K562 (cell line): ENCODE measurements at regions not wholly inside any gene's neighbourhood (a gene's known extent, or its start where the extent isn't known, plus 50 kb on each side); places are given as distances from the start of the nearest gene placed in this dataset.

Source experiments
- ATAC-seq: fragments of 200-7000 bp; cut with Tn5 transposase; 3 replicates; pipeline ENCODE4 v1.9.1; 2020; ENCODE audit warnings: moderate library complexity
- BruUV-seq: library from RNA; stranded (reverse); fragments of 400-500 nt; replicated peaks from 2 replicates; lab custom pipeline; 2021; lab: Mats Ljungman, UMichigan
- CTCF ChIA-PET: fragments of 300-600 bp; formaldehyde crosslinking; extraction: SDS; loops from one replicate; lab custom pipeline; 2021; ENCODE audit warnings: low intra/inter-chr PET ratio; lab: Yijun Ruan, JAX
- POLR2A ChIA-PET: fragments of 300-600, 350-650 bp; sonication (Branson Sonifier 250); formaldehyde crosslinking; extraction: SDS; loops from one replicate; lab custom pipeline; 2021; ENCODE audit warnings: antibody characterized with exemption, inconsistent platforms; lab: Yijun Ruan, JAX
- DNase-seq, 4 experiments: peaks; one replicate each; pipeline versions ENCODE4 v3.0.0 to v3.0.0-alpha.2; 2011 to 2018; ENCODE audit warnings: low spot score in 3 of 4, mixed read lengths in 3 of 4; ENCODE audit errors: extremely low read depth in 1 of 4
- FAIRE-seq: peaks from 2 replicates; lab custom pipeline; 2011; peaks lifted over from hg19 to GRCh38; lab: Jason Lieb, UNC
- H2AFZ ChIP-seq: 2 replicates; pipeline ENCODE4 v1.6.0; 2011; ENCODE audit warnings: low read depth, low read length, control low read depth, inconsistent platforms
- H3K27ac ChIP-seq: fragments of 200-600 bp; 3 replicates; pipeline ENCODE4 v1.8.0; 2011; ENCODE audit warnings: low read depth, mild to moderate bottlenecking, control low read depth, inconsistent platforms, low read length, moderate library complexity, mixed read lengths; ENCODE audit errors: extremely low read depth
- H3K27me3 ChIP-seq, 2 experiments: fragments of 300-600 bp in 1 of 2; 2 replicates in 1 of 2; 3 replicates in 1 of 2; pipeline versions ENCODE4 v1.6.0 to v1.8.0; 2011; ENCODE audit warnings: inconsistent platforms in 2 of 2, low read length in 2 of 2, mild to moderate bottlenecking in 1 of 2, mixed read lengths in 1 of 2, moderate library complexity in 1 of 2; ENCODE audit not compliant: control insufficient read depth in 2 of 2, insufficient read depth in 2 of 2
- H3K36me3 ChIP-seq: fragments of 300-600 bp; 3 replicates; pipeline ENCODE4 v1.8.0; 2011; ENCODE audit warnings: mild to moderate bottlenecking, low read length, inconsistent platforms; ENCODE audit not compliant: control insufficient read depth, insufficient read depth
- H3K4me1 ChIP-seq, 2 experiments: fragments of 200-600 bp in 1 of 2; replicated peaks in 1 of 2; 2 replicates in 1 of 2; 3 replicates in 1 of 2; pipeline versions ENCODE4 v1.5.1 to v1.8.0; 2011; ENCODE audit warnings: inconsistent platforms in 2 of 2, low read length in 2 of 2, mild to moderate bottlenecking in 1 of 2, mixed read lengths in 1 of 2, moderate library complexity in 1 of 2; ENCODE audit not compliant: control insufficient read depth in 2 of 2, insufficient read depth in 2 of 2
- H3K4me2 ChIP-seq: 2 replicates; pipeline ENCODE4 v1.6.1; 2011; ENCODE audit warnings: low read length, control low read depth, inconsistent platforms, mixed read lengths; ENCODE audit not compliant: insufficient read depth
- H3K4me3 ChIP-seq: fragments of 200-600 bp; sonication (generic), shearing (Covaris generic); 2 replicates; pipeline ENCODE4 v1.5.1; 2016; ENCODE audit warnings: control low read depth, inconsistent platforms
- H3K79me2 ChIP-seq: fragments of 200-600 bp; 3 replicates; pipeline ENCODE4 v1.8.0; 2011; ENCODE audit warnings: low read length, inconsistent platforms; ENCODE audit not compliant: control insufficient read depth, insufficient read depth
- H3K9ac ChIP-seq, 2 experiments: 2 replicates each; pipeline versions ENCODE4 v1.6.0 to v1.6.1; 2011; ENCODE audit warnings: low read depth in 2 of 2, low read length in 2 of 2, control low read depth in 1 of 2, inconsistent platforms in 1 of 2, mild to moderate bottlenecking in 1 of 2, mixed read lengths in 1 of 2; ENCODE audit not compliant: insufficient read depth in 1 of 2
- H3K9me1 ChIP-seq: one replicate; pipeline ENCODE4 v1.6.0; 2011; ENCODE audit warnings: inconsistent platforms, mild to moderate bottlenecking, low read length, moderate library complexity; ENCODE audit not compliant: control insufficient read depth, insufficient read depth
- H3K9me3 ChIP-seq: replicated peaks from 2 replicates; pipeline ENCODE4 v1.5.1; 2011; ENCODE audit warnings: low read depth, low read length, inconsistent platforms; ENCODE audit not compliant: control insufficient read depth, insufficient read depth
- H4K20me1 ChIP-seq: replicated peaks from 2 replicates; pipeline ENCODE4 v1.6.1; 2011; ENCODE audit warnings: low read length, inconsistent platforms, mixed read lengths; ENCODE audit not compliant: control insufficient read depth, insufficient read depth
- C11orf30 ChIP-seq: fragments of 450-650 bp; IDR thresholded peaks from 2 replicates; pipeline ENCODE4 v1.6.1; 2016; ENCODE audit warnings: low read depth, mild to moderate bottlenecking
- KLF13 ChIP-seq: fragments of 450-650 bp; IDR thresholded peaks from 2 replicates; pipeline ENCODE4 v1.6.1; 2016; ENCODE audit warnings: missing genetic modification characterization, low read depth, mild to moderate bottlenecking, missing compliant biosample characterization, moderate library complexity, borderline replicate concordance
- LARP7 ChIP-seq: fragments of 450-650 bp; IDR thresholded peaks from 2 replicates; pipeline ENCODE4 v1.6.1; 2016
- MAFF ChIP-seq: IDR thresholded peaks from 2 replicates; pipeline ENCODE4 v1.6.1; 2012; ENCODE audit warnings: low read length, improper control_type of control experiment
- MAFK ChIP-seq: IDR thresholded peaks from 2 replicates; pipeline ENCODE4 v1.6.1; 2011; ENCODE audit warnings: low read length, improper control_type of control experiment
- PHF21A ChIP-seq: fragments of 450-650 bp; IDR thresholded peaks from 2 replicates; pipeline ENCODE4 v1.6.1; 2017; ENCODE audit warnings: low read depth, borderline replicate concordance
- RBBP5 ChIP-seq: fragments of 200-600 bp; sonication (generic); IDR thresholded peaks from 2 replicates; pipeline ENCODE4 v1.6.1; 2012; ENCODE audit warnings: borderline replicate concordance, mild to moderate bottlenecking, low read length, control low read depth, inconsistent platforms; ENCODE audit not compliant: insufficient read depth, poor library complexity, severe bottlenecking
- TFAM ChIP-seq: fragments of 250-450 bp; sonication (Bioruptor Pico); conservative IDR thresholded peaks from 2 replicates; pipeline ENCODE4 v1.5.0; 2021; ENCODE audit warnings: mild to moderate bottlenecking, moderate library complexity
- ZNF12 ChIP-seq: sonication (generic); formaldehyde crosslinking; IDR thresholded peaks from 2 replicates; pipeline ENCODE4 v1.4.0; 2020; ENCODE audit warnings: mild to moderate bottlenecking, missing genetic modification reagents
- ZNF316 ChIP-seq: fragments of 450-650 bp; IDR thresholded peaks from 2 replicates; pipeline ENCODE4 v1.6.1; 2016
- ZSCAN32 ChIP-seq: fragments of 450-650 bp; formaldehyde crosslinking; IDR thresholded peaks from 2 replicates; pipeline ENCODE4 v1.4.0; 2020; ENCODE audit warnings: mild to moderate bottlenecking, moderate library complexity
- WGBS: fragments of 100-300 bp; shearing (Covaris generic); methylation state at CpG from one replicate; pipeline ENCODE4 v1.1.6; 2016; ENCODE audit warnings: low coverage, mixed read lengths; ENCODE audit not compliant: insufficient coverage; ENCODE audit errors: missing lambda C conversion rate; 5-methylcytosine and 5-hydroxymethylcytosine counted together
- in situ Hi-C: fragments of 300-500 bp; cut with MboI; formaldehyde crosslinking; loops from 4 replicates; pipeline ENCODE4 v1.15.0; 2018; ENCODE audit warnings: inconsistent platforms, mixed read lengths
- intact Hi-C: fragments of 100-400 bp; cut with micrococcal nuclease; formaldehyde crosslinking; loops from 2 replicates; pipeline ENCODE4 v1.14.2; 2022
- TF ChIP-seq, protein P1 (sequence below): fragments of 250-450 bp; sonication (Bioruptor Pico); IDR thresholded peaks from 2 replicates; pipeline ENCODE4 v1.5.0; 2021

DNA sequence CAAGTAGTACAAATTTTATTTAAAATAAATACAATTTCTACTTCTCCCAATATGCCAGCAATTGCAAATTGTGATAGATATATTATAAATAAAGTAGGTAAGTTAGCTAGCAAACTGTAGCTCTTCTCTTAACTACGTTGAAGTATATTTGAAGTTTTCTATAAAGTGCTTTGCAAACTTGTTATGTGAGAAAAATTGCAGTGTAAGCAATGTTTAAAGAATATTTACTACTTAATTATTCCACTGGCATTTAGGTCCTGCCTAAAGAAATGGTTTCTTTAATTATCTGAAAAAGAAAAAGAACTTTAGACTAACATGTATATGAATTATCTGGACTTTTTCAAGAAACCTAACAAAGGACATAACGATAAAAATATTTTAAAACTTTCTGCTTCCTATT lies 1350.0 kb upstream of the CDH9 start:
- no peak overlapping the region for H3K4me3 ChIP-seq

DNA sequence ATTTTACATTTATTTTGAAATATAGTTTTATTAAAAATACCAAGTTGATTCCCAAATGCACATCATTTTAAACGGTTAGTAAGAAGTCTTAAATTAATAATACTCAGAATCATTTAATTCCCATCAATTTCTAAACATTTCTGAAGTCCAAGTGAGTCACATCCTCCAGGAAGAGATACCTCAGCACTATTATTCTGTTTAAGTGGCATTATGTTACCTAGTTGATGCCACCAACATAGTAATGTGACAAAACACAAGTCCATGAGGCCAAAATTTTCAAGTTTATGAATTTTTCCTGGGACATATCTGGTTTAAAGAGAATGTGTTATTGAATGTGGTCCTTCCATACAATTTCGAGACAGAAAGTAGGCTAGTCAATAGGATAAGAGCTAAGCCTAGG lies 1348.3 kb upstream of the CDH9 start:
- no TSS peak for BruUV-seq

More for the DNA sequence above, 1350.0 kb upstream of the CDH9 start:
- H3K9me3 ChIP-seq: no peaks in the 10 kb centered on the region; the same call in 1 of the 2 replicates
- WGBS: 0% methylated on average over 2 of the region's 2 CpGs
- no peaks in the 10 kb centered on the region for H3K36me3 ChIP-seq
- in situ Hi-C loops: no loop called here
- no peak for FAIRE-seq
- H3K79me2 ChIP-seq: no peaks in the 10 kb centered on the region
- no peak overlapping the region for H3K9ac ChIP-seq
- no TSS peak for BruUV-seq
- no peaks in the 10 kb centered on the region for H3K9me1 ChIP-seq
- H2AFZ ChIP-seq: no peak overlapping the region
- H3K4me2 ChIP-seq: no peak overlapping the region
- intact Hi-C loops: no loop called here
- H4K20me1 ChIP-seq: no peaks in the 10 kb centered on the region
- ChIA-PET POLR2A (no interaction called here), CTCF (no interaction called here)
- H3K27ac ChIP-seq: no peak overlapping the region
- H3K4me1 ChIP-seq: no peaks in the 10 kb centered on the region
- ATAC-seq: no peak
- no peak for DNase-seq
- peak; percentile 44; the same call in 1 of the 2 replicates for TF ChIP-seq ZNF316
- peak; percentile 38 for TF ChIP-seq MAFF
- 0 out of 2 replicates have a peak, but pooled peaks have one; percentile 23 for TF ChIP-seq MAFK
- no peak for TF ChIP-seq LARP7
- peak; percentile 7; the same call in 1 of the 2 replicates for TF ChIP-seq C11orf30
- H3K27me3 ChIP-seq: no peaks in the 10 kb centered on the region

More for the DNA sequence above, 1348.3 kb upstream of the CDH9 start:
- intact Hi-C loops (no loop called here), in situ Hi-C loops (no loop called here)
- no peaks in the 10 kb centered on the region; the same call in 1 of the 2 replicates for H3K9me3 ChIP-seq
- TF ChIP-seq TFAM (CRISPR knock-in tag) (no peak), ZNF12 (CRISPR knock-in tag) (no peak), PHF21A (no peak), KLF13 (no peak), RBBP5 (no peak), ZSCAN32 (no peak)
- TF ChIP-seq, protein P1, sequence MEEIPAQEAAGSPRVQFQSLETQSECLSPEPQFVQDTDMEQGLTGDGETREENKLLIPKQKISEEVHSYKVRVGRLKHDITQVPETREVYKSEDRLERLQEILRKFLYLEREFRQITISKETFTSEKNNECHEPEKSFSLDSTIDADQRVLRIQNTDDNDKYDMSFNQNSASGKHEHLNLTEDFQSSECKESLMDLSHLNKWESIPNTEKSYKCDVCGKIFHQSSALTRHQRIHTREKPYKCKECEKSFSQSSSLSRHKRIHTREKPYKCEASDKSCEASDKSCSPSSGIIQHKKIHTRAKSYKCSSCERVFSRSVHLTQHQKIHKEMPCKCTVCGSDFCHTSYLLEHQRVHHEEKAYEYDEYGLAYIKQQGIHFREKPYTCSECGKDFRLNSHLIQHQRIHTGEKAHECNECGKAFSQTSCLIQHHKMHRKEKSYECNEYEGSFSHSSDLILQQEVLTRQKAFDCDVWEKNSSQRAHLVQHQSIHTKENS (CRISPR knock-in tag): no peak
- no peaks in the 10 kb centered on the region for H3K9me1 ChIP-seq
- H4K20me1 ChIP-seq: no peaks in the 10 kb centered on the region
- no peaks in the 10 kb centered on the region for H3K27me3 ChIP-seq
- WGBS: 0% methylated on average over 2 of the region's 2 CpGs
- CTCF ChIA-PET: no interaction called here
- POLR2A ChIA-PET: no interaction called here
- DNase-seq: no peak
- no peak overlapping the region for H2AFZ ChIP-seq
- no peak overlapping the region for H3K27ac ChIP-seq
- ATAC-seq: no peak
- H3K4me1 ChIP-seq: no peaks in the 10 kb centered on the region
- H3K79me2 ChIP-seq: no peaks in the 10 kb centered on the region
- FAIRE-seq: no peak
- H3K36me3 ChIP-seq: no peaks in the 10 kb centered on the region
- H3K4me2 ChIP-seq: no peak overlapping the region
- no peak overlapping the region for H3K9ac ChIP-seq
- no peak overlapping the region for H3K4me3 ChIP-seq
